GM10266 (cell line): ENCODE measurements at regions not wholly inside any gene's neighbourhood (a gene's known extent, or its start where the extent isn't known, plus 50 kb on each side); places are given as distances from the start of the nearest gene placed in this dataset.

Experiments
- DNase-seq: peaks from one replicate; pipeline ENCODE4 v3.0.0; 2012; ENCODE audit errors: extremely low spot score
- TF ChIP-seq, protein P1 (sequence below): IDR thresholded peaks from 2 replicates; pipeline ENCODE4 v1.5.1; 2012; ENCODE audit warnings: mild to moderate bottlenecking, low read depth; ENCODE audit not compliant: control insufficient read depth, insufficient read depth; ENCODE audit errors: missing control alignments

DNA sequence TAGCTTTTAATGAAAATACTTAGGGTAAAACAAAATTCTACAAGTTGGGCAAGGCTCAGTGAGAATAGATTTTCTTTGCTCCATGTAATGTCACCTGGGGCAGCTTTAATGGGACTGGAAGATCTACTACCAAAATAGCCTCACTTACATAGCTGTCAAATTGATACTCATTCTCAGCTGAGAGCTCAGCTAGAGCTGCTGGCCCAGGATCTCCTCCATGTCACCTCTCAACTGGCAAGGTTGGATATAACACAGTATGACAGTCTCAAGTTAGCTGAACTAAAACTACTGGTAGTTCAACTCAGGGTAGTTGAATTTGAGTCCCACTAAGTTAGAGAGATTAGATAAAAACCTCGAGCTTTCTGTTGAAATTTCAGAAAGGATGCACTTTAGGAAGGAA lies 218.5 kb upstream of the PLSCR5 start:
- TF ChIP-seq, protein P1, sequence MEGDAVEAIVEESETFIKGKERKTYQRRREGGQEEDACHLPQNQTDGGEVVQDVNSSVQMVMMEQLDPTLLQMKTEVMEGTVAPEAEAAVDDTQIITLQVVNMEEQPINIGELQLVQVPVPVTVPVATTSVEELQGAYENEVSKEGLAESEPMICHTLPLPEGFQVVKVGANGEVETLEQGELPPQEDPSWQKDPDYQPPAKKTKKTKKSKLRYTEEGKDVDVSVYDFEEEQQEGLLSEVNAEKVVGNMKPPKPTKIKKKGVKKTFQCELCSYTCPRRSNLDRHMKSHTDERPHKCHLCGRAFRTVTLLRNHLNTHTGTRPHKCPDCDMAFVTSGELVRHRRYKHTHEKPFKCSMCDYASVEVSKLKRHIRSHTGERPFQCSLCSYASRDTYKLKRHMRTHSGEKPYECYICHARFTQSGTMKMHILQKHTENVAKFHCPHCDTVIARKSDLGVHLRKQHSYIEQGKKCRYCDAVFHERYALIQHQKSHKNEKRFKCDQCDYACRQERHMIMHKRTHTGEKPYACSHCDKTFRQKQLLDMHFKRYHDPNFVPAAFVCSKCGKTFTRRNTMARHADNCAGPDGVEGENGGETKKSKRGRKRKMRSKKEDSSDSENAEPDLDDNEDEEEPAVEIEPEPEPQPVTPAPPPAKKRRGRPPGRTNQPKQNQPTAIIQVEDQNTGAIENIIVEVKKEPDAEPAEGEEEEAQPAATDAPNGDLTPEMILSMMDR = no peak
- no peak for DNase-seq

DNA sequence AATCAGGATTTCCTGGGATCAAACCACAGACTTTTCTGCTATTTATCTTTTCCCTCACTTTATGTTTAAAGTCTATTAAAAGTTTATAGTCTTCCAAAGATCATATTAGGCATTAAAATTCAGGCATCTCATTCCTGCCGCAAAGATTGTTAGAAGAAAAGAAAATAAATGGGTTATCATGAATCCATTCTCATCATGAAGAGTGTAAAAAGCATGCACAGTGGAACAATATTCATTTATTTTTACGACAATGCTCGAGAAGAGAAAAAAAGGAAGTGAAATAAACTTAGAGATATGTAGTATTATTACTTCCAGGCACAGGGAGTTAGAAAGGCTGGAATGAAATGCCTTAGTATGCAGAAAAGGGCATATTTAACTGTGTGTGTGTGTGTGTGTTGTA lies 213.7 kb upstream of the PLSCR5 start:
- no peak for DNase-seq
- TF ChIP-seq, protein P1 = no peak

DNA sequence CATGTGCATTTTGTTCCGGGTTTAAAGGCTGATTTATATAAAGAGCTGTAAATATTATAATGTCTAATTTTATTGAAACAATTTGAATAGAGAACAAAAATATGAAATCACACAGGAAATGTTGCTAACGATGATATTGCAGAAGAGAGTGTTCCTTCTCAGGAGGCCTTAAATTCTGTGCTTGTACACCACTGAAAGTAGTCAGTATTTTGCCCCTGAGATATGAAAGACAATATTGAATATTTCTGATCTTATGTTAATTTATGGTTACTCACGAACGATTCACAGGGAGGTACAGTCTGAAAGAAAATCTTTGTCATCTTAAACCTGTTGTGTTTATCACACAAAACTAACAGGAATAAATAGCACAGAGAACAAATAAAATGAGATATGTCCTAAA lies 213.2 kb upstream of the PLSCR5 start:
- no peak for DNase-seq
- TF ChIP-seq, protein P1 = no peak

DNA sequence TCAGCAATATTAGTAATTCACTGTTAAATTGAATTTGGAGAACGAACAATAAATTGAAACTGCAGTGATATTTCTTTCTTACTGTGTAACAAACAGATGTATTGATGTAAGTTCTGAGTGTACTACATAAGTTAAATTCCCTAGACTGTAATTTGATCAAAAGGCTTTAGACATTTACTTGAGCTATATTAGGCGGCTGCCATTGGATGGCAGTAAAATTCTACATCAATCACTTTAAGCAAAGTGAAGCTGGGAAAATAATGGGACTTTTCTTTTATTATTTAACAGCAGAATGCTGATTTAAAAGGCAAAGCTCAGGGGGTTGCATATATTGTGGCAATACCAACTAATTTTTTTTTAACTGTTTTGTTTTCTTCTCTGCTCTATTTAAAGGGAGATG lies 212.6 kb upstream of the PLSCR5 start:
- TF ChIP-seq, protein P1 = peak; percentile 12
- DNase-seq = no peak

DNA sequence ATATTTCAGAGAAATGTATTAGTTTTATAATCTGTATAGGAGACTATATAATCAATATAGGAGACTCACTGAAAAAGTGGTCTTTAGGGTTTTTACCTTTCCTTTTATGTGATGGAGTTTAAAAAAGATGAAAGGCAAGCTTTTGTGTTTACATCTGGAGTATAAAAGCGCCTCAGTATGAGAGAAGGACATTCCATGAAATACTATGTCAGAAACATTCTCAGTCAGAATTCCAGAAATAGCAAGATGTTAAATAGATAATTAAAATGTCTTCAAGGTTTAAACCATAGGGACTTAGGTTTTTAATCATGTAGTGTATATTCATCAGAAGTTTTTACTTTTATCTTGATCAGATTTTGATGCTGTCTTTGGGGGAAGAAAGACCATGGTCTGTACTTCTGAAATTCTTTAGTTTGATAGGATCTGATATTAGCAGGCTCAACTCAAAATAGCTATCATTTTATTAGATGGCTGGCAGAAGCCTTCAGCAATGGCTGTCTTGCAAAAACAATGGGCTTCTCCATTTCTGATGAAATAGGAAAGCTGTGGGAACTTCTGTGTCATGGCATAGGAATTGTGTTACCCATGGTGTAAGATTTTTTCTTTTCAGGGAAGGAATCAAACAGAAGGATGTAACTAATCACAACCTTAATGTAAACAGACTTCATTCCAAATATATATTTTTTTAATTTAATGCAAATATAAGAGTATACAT lies 209.6 kb upstream of the PLSCR5 start:
- no peak for DNase-seq
- TF ChIP-seq, protein P1 = no peak

DNA sequence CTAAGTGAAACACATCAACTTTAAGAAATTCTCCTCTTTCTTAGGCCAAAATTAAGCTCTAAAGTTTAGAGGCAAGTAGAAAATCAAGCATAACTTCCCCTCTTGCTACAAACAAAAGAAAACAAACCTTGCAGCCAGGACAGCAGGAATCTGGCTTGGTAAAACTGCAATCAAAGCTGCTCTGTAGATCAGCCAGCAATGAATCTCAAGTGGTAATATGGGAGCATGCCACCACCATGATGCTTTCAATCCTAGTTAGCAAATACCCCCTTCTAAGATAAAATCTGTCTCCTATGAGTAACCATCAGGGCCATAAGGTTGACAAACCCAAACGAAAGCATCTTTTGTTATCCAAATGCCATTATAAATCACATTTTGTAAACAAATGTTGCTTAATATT lies 208.3 kb upstream of the PLSCR5 start:
- no peak for DNase-seq
- TF ChIP-seq, protein P1 = no peak

DNA sequence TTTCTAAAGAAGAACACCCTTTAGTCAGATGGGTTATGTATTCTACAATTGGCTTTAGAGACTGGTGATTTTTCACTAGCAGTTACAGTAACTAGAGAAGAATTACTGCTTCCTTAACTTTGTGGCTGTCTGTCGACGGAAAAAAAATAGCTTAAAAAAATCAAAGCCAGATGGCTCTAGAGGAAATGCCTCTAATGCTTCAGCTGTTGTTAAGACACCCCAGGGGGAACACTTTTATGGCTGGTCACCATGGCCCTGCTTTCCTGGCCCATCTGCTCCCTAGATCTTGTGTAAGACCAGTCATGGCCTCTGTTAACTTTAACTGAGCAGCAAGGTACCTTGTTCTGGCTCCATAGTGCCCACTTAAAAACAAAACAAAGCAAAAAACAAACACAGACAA lies 198.6 kb upstream of the PLSCR5 start:
- DNase-seq = no peak
- TF ChIP-seq, protein P1 = no peak
